ENCODE measurements at regions not wholly inside any gene's neighbourhood (a gene's known extent, or its start where the extent isn't known, plus 50 kb on each side); places are given as distances from the start of the nearest gene placed in this dataset.

DNA sequence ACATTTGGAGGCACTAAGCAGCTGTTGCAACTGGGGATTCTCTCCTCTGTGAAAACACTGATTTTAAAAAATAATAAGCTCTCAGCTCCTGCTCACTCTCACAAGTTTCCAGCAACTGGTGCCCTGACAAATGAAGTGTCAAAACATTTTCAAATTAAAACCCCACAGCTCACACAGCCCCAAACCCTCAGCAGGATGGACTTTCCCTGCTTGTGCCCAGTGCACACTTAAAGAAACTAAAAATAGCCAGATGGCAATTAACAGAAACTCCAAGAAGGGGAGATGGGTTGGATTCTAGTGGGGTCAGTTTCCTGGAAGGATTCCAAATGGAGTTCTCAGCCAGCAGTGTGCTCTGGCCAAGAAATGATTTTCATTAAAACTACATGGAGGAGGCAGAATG lies 163.0 kb upstream of the PUM3 start:
- H3F3A ChIP-seq (ENCODE audit: low read depth), result no peaks in the 10 kb centered on the region
- H2AFZ ChIP-seq (ENCODE audit: low read length), result no peak overlapping the region
- no peaks in the 10 kb centered on the region for H3K36me3 ChIP-seq (ENCODE audit: insufficient read depth, low read length)
- H4K20me1 ChIP-seq (ENCODE audit: insufficient read depth, low read length, poor library complexity, severe bottlenecking), result no peaks in the 10 kb centered on the region
- no peak overlapping the region for H3K4me2 ChIP-seq (ENCODE audit: low read depth, low read length, poor library complexity, severe bottlenecking)
- H3K9ac ChIP-seq (ENCODE audit: low read depth, low read length, poor library complexity, severe bottlenecking), result no peak overlapping the region
- no peaks in the 10 kb centered on the region for H3K79me2 ChIP-seq (ENCODE audit: insufficient read depth, low read length)
- H3K9me3 ChIP-seq (ENCODE audit: insufficient read depth, low read depth, low read length), result no peaks in the 10 kb centered on the region
- TF ChIP-seq, protein P1, sequence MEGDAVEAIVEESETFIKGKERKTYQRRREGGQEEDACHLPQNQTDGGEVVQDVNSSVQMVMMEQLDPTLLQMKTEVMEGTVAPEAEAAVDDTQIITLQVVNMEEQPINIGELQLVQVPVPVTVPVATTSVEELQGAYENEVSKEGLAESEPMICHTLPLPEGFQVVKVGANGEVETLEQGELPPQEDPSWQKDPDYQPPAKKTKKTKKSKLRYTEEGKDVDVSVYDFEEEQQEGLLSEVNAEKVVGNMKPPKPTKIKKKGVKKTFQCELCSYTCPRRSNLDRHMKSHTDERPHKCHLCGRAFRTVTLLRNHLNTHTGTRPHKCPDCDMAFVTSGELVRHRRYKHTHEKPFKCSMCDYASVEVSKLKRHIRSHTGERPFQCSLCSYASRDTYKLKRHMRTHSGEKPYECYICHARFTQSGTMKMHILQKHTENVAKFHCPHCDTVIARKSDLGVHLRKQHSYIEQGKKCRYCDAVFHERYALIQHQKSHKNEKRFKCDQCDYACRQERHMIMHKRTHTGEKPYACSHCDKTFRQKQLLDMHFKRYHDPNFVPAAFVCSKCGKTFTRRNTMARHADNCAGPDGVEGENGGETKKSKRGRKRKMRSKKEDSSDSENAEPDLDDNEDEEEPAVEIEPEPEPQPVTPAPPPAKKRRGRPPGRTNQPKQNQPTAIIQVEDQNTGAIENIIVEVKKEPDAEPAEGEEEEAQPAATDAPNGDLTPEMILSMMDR (conservative IDR thresholded peaks at IDR 0.05; ENCODE audit: low read length), result no peak
- H3K27me3 ChIP-seq (ENCODE audit: insufficient read depth, low read length, poor library complexity, severe bottlenecking), result no peaks in the 10 kb centered on the region
- no peaks in the 10 kb centered on the region for H3K9me2 ChIP-seq (replicated peaks; ENCODE audit: low read depth, low read length)
- H3K4me1 ChIP-seq (ENCODE audit: insufficient read depth, low read length, poor library complexity, severe bottlenecking), result no peaks in the 10 kb centered on the region
- no peak overlapping the region for H3K4me3 ChIP-seq (ENCODE audit: low read length, poor library complexity, severe bottlenecking)

DNA sequence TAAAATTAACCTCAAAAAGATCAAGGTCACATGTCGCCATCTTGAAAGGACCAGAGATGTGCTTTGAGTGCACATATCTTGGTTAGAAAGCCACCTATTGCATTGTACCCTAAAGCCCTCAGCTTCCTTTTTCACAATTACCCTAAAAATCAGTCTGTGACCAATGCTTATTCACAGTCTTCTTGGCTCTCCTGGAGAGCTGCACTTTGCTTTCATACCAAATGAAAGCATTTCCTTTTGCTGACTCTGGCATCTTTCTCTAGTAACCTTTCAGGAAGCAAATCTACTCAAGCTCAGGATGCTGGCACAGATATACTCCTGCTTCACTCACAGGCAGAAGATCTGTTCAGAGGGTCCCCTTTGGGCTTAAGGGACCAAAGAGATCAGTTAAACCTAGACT lies 160.7 kb upstream of the PUM3 start:
- Histone ChIP-seq H3K36me3 (ENCODE audit: insufficient read depth, low read length) (no peaks in the 10 kb centered on the region), H3K4me2 (ENCODE audit: low read depth, low read length, poor library complexity, severe bottlenecking) (no peak overlapping the region), H3K9me3 (ENCODE audit: insufficient read depth, low read depth, low read length) (no peaks in the 10 kb centered on the region), H2AFZ (ENCODE audit: low read length) (no peak overlapping the region), H3F3A (ENCODE audit: low read depth) (no peaks in the 10 kb centered on the region), H3K79me2 (ENCODE audit: insufficient read depth, low read length) (no peaks in the 10 kb centered on the region), H4K20me1 (ENCODE audit: insufficient read depth, low read length, poor library complexity, severe bottlenecking) (no peaks in the 10 kb centered on the region), H3K9ac (ENCODE audit: low read depth, low read length, poor library complexity, severe bottlenecking) (no peak overlapping the region), H3K4me3 (ENCODE audit: low read length, poor library complexity, severe bottlenecking) (no peak overlapping the region), H3K27me3 (ENCODE audit: insufficient read depth, low read length, poor library complexity, severe bottlenecking) (no peaks in the 10 kb centered on the region), H3K9me2 (replicated peaks; ENCODE audit: low read depth, low read length) (no peaks in the 10 kb centered on the region), H3K4me1 (ENCODE audit: insufficient read depth, low read length, poor library complexity, severe bottlenecking) (no peaks in the 10 kb centered on the region)
- TF ChIP-seq EZH2phosphoT487 (IDR thresholded peaks at IDR 0.05; ENCODE audit: borderline replicate concordance), result no peak
- TF ChIP-seq, protein P1 (conservative IDR thresholded peaks at IDR 0.05; ENCODE audit: low read length), result no peak

DNA sequence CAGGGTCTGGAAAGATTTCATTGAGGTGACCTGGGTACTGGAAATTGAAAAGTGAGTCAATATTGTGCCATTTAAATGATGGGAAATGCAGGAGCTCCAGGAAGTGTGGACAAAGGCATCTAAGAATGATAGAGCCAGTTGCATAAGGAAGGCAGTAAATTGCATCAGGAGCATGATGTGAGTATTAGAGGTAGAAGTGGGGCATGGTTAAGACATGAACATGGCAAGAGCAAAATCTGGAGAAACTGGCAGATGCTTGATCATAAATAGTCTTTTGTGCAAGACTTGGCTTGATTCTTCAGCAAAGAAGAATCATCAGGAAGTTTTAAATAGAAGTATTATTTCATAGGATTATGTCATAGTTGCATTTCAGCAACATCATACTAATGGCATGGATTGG lies 157.4 kb upstream of the PUM3 start:
- no peaks in the 10 kb centered on the region for H3K9me3 ChIP-seq (ENCODE audit: insufficient read depth, low read depth, low read length)
- H3K4me1 ChIP-seq (ENCODE audit: insufficient read depth, low read length, poor library complexity, severe bottlenecking), result no peaks in the 10 kb centered on the region

DNA sequence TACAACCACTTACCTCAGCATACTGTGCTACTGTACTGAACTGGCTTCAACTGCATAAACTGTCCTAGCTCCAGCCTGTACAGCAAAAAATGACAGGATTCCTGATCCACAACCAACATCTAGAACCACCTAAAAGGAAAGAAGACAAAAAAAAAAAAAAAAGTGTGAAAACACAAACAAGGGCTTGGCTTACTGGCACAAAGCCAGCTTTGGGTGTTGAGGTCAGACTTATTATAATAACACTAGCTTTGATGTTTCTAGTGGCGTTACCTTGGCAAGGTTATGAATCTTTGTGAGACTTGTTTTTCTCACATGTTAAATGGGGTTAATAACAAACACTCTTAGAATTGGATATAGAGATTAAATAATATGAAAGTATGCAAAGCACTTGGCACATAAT lies 148.5 kb upstream of the PUM3 start:
- H2AFZ ChIP-seq (ENCODE audit: low read length), result no peak overlapping the region
- no peaks in the 10 kb centered on the region for H3K9me3 ChIP-seq (ENCODE audit: insufficient read depth, low read depth, low read length)
- H3K4me3 ChIP-seq (ENCODE audit: low read length, poor library complexity, severe bottlenecking), result no peak overlapping the region
- H3K36me3 ChIP-seq (ENCODE audit: insufficient read depth, low read length), result no peaks in the 10 kb centered on the region
- H3K79me2 ChIP-seq (ENCODE audit: insufficient read depth, low read length), result no peaks in the 10 kb centered on the region
- H3K9ac ChIP-seq (ENCODE audit: low read depth, low read length, poor library complexity, severe bottlenecking), result no peak overlapping the region
- no peaks in the 10 kb centered on the region for H4K20me1 ChIP-seq (ENCODE audit: insufficient read depth, low read length, poor library complexity, severe bottlenecking)
- H3K27me3 ChIP-seq (ENCODE audit: insufficient read depth, low read length, poor library complexity, severe bottlenecking), result no peaks in the 10 kb centered on the region
- H3K4me2 ChIP-seq (ENCODE audit: low read depth, low read length, poor library complexity, severe bottlenecking), result no peak overlapping the region
- no peaks in the 10 kb centered on the region for H3F3A ChIP-seq (ENCODE audit: low read depth)
- H3K4me1 ChIP-seq (ENCODE audit: insufficient read depth, low read length, poor library complexity, severe bottlenecking), result peaks cover 12% of the 10 kb centered on the region
- H3K9me2 ChIP-seq (replicated peaks; ENCODE audit: low read depth, low read length), result no peaks in the 10 kb centered on the region
- TF ChIP-seq, protein P1 (conservative IDR thresholded peaks at IDR 0.05; ENCODE audit: low read length), result no peak
- TF ChIP-seq EZH2phosphoT487 (IDR thresholded peaks at IDR 0.05; ENCODE audit: borderline replicate concordance), result no peak

More for the DNA sequence above, 157.4 kb upstream of the PUM3 start:
- Histone ChIP-seq H4K20me1 (ENCODE audit: insufficient read depth, low read length, poor library complexity, severe bottlenecking) (no peaks in the 10 kb centered on the region), H3K9ac (ENCODE audit: low read depth, low read length, poor library complexity, severe bottlenecking) (no peak overlapping the region), H3K27me3 (ENCODE audit: insufficient read depth, low read length, poor library complexity, severe bottlenecking) (no peaks in the 10 kb centered on the region), H3K79me2 (ENCODE audit: insufficient read depth, low read length) (no peaks in the 10 kb centered on the region), H2AFZ (ENCODE audit: low read length) (no peak overlapping the region), H3K36me3 (ENCODE audit: insufficient read depth, low read length) (no peaks in the 10 kb centered on the region), H3K4me2 (ENCODE audit: low read depth, low read length, poor library complexity, severe bottlenecking) (no peak overlapping the region), H3K4me3 (ENCODE audit: low read length, poor library complexity, severe bottlenecking) (no peak overlapping the region), H3F3A (ENCODE audit: low read depth) (no peaks in the 10 kb centered on the region), H3K9me2 (replicated peaks; ENCODE audit: low read depth, low read length) (no peaks in the 10 kb centered on the region)
- TF ChIP-seq EZH2phosphoT487 (IDR thresholded peaks at IDR 0.05; ENCODE audit: borderline replicate concordance), result no peak

Data from Loucy (cell line).